ENCODE measurements at regions not wholly inside any gene's neighbourhood (a gene's known extent, or its start where the extent isn't known, plus 50 kb on each side); places are given as distances from the start of the nearest gene placed in this dataset.

GRCh38 chr7:8975681-8976080, 542.3 kb downstream of the NXPH1 start:
- TF ChIP-seq CTCF (IDR thresholded peaks at IDR 0.05) (no peak), ZFX (IDR thresholded peaks at IDR 0.05; ENCODE audit: borderline replicate concordance) (no peak)
